GM21423 (cell line): ENCODE measurements at regions not wholly inside any gene's neighbourhood (a gene's known extent, or its start where the extent isn't known, plus 50 kb on each side); places are given as distances from the start of the nearest gene placed in this dataset.
"Not testable (repeated sequence)": the region's sequence is repeated elsewhere in the genome, so short reads cannot be mapped to it uniquely, and the experiment has no call there.

Source experiments
- ATAC-seq: cut with Tn5 transposase; IDR thresholded peaks from one replicate; pipeline ENCODE4 v1.9.1; 2021; ENCODE audit warnings: mild to moderate bottlenecking, moderate library complexity; ENCODE audit not compliant: unreplicated experiment

DNA sequence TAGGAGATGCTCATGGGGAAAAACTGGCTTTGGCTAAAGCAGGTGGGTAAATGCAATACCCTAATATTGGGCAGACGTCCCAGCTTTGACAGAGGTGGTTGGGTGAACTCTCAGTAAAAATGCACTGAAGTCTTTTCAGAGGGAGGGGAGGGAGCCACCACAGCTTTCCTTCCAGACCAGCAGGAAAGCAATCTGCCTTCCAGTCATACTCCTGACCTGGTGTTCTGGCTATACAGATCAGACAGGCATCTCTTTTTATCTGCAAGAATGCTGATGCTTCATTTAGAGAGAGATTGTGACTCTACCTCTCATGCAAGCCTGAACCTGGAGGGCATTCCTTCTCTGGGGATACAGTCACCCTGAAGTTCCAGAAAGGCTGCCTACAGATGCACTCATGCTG, 52.6 kb upstream of the ICA1 start:
- no peak for ATAC-seq

DNA sequence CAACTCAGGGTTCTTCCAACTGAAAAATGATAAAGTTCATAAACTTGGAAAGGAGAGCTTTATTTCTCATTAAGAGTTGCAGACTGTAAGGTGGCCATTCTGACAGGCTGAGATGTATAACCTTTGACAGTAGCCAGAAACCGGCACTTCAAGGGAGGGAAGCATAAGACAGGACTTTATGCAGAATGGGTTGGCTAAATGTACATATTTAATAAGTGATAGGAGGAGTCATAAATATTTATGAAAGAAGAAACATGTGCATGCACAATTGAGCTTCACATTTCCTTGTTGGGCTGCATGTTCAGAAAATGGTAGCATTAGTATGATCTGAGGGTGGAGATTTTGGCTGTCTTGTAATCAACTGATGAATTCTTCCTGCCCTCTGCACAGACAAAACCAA, 57.1 kb upstream of the ICA1 start:
- no peak for ATAC-seq

DNA sequence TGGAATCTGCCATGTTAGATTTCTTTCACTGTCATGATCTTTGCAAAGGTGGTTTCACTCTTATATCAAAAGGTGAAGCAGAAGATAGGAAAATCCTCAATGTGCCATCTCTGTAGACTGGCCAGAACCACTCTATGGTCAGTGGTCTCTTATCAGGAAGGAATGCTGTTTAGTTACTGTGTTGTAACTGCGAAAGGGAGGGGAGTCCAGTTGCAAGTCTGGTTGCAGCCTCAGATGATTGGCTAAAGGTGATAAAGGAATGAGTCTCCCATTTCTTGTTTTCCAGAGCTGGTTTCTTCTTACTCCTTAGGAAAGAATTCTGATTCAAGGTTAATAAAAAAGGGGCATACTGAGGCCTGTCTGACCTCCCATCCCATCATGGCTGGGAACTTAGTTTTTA, 58.2 kb upstream of the ICA1 start:
- ATAC-seq: no peak

DNA sequence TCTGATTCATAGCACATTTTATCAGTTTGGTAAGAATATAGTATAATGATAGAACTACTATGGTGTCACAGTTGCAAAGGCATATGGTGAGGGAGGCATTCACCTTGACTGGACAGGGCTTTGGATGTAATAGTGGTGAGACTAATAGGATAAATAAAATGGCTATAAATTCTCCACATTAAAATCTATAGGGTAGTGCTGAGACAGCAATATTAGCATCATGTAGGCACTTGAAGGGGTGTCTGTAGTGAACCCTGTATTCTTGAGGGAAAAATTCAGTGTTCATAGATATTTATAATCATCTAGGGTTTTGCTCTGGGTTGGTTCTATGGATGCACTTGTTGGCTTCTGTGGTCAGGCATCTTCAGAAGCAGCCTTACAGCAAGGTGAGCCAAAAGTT, 59.3 kb upstream of the ICA1 start:
- no peak for ATAC-seq

DNA sequence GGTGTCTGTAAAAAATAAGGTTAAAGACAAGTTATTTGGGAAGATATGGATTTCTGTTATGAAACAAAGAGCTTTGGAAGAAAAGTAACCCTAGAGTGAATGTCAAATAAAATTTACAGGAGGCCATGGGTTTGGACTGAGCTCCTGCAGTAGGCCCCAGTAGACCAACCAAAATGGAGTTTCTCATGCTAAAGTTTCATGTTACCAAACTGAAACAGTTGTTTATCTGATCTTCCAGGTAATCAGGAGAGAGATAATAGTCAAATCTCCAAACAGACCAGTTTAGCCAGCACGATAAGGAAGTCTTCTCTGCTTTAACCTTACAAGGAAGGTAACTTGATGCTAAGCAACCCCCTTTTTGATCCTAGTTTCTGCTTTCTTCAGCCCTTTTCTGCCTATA, 60.7 kb upstream of the ICA1 start:
- ATAC-seq: no peak

DNA sequence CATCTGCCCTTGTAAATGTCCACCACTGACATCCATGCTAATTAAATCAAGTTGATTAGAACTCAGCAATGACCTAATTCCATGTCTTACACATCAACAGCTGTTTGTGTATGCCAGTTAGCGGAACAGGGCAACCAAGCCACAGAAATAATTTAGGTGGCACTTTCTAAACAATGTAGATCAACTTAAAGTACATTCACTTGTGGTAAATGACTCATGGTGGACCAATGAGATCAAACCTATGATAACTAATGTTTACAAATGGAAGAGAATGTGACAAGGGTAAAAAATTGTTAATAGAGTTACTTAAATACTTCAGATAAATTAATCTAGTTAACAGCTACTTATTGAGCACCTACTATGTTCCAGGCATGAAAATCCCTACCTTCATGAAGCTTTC, 63.1 kb upstream of the ICA1 start:
- no peak for ATAC-seq

DNA sequence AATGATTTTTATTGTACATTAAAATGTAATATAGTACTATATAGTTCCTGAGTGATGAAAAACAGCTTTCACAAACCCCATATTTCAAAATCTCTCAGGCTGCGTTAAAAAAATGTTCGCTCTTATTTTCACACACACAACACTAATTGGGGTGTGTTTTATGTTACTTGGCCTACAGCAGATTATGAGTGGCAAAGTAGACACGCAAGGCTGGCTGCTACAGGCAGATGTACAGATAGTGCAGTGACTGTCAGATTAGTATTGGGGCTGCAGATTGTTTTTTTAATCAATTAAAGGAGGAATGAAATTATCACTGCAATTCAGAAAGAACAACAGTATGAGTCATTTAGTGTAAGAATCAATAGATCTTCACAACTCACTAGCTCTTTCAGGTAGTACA, 65.2 kb upstream of the ICA1 start:
- no peak for ATAC-seq

DNA sequence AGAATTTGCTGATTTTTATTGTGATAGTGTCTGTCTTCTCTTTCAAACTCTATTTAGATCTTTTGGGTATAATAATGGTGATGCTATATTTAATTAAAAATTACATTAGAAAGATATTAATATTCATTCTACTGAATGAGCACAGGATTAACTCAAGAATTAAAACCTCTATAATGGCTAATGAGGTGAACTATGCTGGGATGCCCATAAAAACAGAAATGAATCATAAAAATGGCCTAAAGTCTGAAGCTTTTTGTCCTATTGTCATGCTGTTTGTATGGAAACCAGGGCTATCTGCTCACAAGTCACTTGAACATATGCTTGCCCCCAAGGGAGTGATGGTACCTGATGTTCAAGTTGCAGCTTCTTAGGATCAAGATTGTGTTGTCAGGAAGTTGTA, 76.2 kb upstream of the ICA1 start:
- ATAC-seq: no peak

DNA sequence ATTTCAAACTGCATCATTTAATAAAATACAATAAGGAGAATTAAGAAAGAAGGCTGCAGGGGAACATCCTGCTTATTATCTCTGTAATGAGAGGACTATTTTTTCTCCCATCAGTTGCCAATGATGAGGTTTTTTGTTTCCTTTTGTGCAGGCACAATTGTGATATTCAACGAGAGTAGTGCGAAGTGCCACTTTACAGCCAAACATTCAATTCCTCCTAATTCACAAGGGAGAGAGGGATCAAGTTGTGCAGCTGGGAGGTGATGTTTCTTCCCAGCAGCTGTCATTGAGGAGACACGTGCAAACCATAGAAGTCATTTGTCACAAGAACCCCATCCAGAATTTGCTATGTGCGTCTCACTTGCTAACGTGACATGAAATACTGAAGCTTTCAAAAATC, 81.6 kb upstream of the ICA1 start:
- no peak for ATAC-seq

DNA sequence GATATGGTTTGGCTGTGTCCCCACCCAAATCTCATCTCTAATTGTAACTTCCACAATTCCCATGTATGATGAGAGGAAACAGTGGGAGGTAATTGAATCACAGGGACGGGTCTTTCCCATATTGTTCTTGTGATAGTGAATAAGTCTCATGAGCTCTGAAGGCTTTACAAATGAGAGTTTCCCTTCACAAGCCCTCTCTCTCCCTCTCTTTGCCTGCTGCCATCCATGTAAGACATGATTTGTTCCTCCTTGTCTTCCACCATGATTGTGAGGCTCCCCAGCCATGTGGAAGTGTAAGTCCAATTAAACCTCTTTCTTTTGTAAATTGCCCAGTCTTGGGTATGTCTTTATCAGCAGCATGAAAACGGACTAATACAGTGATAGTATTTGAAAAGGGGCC, 85.4 kb upstream of the ICA1 start:
- ATAC-seq: not testable (repeated sequence)

DNA sequence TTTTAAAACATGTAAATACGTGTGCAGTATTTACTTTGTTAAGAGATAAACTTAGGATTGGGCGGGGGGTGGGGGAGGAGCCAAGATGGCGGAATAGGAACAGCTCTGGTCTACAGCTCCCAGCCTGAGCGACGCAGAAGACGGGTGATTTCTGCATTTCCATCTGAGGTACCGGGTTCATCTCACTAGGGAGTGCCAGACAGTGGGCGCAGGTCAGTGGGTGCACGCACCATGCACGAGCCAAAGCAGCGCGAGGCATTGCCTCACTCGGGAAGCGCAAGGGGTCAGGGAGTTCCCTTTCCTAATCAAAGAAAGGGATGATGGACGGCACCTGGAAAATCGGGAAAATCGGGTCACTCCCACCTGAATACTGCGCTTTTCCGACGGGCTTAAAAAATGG, 81.8 kb upstream of the NXPH1 start:
- ATAC-seq: not testable (repeated sequence)

DNA sequence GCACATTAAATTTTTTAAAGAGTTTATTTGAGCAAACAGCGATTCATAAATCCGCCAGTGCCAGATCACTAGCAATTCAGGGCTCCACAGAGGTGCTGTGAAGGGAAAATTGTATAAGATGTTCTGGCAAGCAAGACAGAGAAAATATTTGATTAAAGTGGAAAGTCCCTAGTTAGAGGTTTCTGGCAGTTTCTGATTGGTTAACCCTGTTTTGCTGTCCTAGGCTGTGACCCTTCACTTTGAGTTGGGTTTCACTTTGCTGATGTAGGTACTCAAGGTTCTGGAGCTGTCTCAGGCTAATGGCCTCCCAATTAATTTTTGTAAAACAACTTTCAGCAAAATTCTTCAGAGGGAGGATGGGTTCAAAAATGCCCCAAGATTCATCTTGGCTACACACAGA, 79.4 kb upstream of the NXPH1 start:
- ATAC-seq: peak; percentile 53

DNA sequence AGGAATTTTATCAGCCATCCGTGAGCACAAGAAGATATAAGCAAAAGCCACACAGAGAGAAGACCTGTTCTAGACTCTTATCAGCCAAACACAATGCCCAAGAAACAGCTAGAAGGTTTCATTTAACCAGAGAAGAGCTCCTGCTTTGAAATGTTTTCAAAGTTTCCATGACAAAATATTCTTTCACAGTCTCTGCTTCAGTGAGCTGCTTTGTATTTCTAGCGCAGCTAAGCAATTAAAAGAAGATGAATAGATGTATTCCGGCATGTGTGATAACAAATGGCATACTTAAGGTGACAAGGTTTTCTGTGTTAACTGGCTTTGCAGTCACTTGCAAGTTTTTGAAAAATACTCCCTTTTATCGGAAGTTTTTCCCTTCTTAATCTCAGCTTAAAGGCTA, 78.9 kb upstream of the NXPH1 start:
- no peak for ATAC-seq

DNA sequence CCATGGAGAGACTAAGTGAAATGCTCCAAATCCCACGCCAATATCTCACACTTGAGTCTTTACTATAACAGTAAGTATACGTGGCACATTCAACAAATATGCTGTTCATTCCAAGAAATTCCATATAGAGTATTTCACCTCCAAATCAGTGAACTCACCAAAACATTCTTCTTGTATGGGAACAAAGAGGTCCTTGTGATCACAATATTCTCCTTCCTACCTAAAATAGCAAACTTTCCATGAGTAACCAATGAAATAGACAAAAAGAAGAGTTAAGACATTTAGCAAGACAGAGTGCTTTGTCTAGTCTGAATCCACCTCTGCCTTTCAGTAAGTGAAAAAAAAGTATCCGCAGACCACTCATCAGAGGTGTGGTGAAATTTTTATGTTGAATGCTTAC, 77.3 kb upstream of the NXPH1 start:
- ATAC-seq: no peak

DNA sequence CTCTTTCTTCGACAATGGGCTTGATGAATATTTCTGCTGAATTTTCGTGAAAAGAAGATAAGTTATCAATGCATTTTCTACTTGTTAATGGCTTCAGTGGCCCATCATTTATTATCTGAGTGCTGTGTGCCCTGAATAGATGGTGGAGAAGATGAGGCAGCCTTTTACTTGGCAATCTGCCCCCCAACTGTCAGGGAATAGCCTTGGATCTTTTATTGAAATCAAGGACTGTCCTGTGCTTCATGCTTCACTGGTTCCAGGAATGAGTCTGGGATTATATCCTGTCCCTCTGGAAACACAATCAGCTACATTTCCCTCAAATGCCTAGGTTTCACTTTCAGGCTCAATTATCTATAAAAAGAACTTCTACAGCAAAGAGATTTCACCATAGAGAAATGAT, 75.9 kb upstream of the NXPH1 start:
- no peak for ATAC-seq

DNA sequence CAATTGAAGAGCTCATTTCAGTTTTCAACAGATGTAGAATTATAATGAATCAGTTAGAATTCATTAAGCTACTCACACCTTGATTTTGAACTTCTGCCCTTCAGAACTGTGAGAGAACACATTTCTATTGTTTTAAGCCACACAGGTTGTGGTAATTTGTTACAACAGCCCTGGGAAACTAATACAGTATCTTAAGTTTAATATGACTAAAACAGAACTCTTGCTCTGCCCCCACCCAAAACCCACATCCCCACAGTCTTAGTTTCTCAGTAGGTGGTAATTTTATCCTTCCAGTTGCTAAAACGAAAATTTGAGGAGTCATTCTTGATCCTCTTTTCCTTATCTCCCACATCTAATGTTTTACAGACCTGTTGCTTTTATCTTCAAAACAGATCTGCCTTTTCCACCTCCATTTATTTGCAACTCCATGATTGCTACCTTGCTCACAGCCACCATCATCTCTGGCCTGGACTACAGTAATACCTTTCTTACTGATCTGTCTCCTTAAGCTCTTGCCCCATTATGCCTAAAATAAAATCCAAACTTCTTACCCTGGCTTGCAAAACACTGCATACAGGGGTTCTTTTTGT, 72.8 kb upstream of the NXPH1 start:
- ATAC-seq: no peak

DNA sequence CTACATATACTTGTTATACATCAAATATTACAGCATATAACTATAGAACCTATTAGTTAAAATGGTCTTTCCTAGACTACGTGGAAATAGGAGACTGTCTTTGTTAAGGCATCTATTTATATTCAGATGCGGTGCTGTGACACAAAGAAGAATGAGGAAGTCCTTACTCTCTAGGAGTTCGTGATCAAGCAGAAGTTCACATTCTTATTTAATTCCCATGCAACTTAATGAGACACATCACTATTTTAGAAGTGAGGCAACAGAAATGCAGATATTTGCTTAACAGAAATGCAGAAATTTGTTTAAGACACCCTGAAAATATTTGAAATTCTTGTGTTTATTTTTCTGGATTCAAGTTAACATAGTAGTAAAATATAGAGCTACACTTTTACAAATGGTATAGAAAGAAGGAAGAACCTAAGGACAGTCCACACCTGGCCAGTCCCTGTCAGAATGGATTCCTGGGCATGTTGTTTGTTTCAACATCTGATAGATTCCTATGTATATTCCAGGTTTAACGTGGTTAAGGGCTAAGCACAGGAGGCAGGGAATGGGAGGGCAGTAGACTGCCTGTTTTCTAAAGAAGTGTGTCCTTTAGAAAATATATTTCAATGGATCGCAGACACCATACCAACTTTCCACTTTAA, 70.6 kb upstream of the NXPH1 start:
- no peak for ATAC-seq

DNA sequence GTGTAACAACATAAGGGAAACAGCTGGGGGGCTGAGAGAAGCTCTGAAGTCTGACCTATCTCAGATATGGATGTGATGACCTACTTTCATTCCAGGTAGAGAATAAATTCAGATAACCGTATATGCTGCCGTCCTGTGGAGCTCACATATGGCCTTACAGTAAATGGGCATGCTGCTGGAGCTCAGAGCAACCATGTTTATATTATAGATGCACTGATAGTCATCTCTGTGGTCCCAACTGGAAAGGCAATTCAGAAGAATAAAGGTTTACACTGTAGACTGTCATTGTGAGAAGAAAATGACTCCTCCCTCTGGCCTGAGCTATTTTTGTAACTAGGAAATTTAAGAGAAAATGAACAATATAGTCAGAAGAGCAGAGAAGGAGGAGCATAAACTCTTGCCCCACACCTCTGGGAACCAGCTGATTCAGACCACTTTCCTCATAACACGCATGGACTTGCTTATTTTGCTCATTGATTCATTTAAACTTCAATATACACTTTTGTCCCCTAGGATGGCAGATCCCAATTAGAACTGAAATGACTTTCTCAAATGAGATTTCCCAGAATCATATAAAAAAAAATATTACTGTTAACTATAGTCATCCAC, 69.9 kb upstream of the NXPH1 start:
- no peak for ATAC-seq

DNA sequence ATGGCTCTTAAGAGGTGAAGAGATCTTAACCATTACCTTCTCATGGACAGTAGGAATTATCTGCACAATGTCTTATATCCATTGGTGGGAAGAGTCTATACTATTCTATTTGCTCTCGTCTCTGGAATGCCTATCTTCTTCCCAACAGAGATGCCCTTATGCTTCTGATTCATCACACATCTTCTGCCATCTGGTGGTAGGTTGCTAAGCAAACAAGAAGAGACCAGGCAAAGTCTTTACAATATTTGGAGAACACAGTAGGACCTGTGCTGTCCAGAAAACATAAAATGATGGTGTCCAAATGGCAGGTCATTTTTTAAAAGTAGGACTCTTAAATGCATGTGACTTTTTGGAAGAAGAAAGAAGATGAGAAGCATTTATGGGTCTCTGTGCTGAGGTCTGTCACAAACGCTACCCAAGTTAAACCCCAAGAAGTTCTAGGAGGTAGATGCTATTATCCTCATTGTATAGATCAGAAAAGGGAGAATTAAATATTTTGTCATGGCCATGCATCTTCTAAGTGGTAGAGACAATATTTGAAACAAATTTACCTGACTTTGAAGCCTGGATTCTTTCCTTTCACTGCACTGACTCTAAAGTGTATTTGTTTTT, 67.8 kb upstream of the NXPH1 start:
- ATAC-seq: peak; percentile 44

DNA sequence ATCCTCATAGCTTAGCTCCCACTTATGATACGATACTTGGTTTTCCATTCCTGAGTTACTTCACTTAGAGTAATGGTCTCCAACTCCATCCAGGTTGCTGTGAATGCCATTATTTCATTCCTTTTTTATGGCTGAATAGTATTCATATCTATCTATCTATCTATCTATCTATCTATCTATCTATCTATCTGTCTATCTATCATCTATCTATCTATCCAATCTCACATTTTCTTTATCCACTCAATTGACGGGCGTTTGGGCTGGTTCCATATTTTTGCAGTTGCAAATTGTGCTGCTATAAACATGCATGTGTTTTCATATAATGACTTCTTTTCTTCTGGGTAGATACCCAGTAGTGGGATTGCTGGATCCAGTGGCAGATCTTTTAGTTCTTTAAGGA, 65.4 kb upstream of the NXPH1 start:
- not testable (repeated sequence) for ATAC-seq

DNA sequence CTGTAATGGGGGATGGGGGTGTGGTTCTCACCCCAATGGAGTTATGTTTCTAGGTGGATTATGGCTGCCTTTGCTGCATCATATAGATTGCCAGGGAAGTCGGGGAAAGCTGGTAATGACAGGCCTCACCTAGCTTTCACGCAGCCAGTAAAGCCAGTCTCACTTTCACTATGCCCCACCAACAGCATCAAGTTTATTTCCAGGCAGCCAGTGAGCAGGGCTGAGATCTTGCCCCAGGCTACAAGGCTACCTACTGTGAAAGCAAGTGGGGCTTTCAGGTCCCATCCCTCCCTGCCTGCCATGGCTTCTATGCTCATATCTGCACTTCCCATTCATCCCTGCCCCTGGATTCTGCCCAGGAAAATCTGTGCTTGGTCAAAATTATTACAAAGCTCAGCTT, 61.7 kb upstream of the NXPH1 start:
- no peak for ATAC-seq

DNA sequence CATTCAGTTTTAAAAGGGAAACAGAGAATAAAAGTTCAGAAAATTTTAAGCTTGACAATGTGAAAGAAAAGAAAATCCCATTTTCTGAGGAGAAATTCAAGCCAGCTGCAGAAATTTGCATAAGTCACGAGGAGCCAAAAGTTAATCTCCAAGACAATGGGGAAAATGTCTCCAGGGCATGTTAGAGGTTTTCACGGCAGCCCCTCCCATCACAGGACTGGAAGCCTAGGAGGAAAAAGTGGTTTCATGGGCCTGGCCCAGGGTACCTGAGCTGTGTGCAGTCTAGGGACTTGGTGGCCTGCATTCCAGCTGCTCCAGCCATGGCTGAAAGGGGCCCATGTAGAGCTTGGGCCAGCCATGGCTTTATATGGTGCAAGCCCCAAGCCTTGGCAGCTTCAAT, 59.6 kb upstream of the NXPH1 start:
- ATAC-seq: no peak
